T-helper 2 cell treated with Interferon-gamma antibody and Interleukin-4, amounts not matched to agents 100 ng/mL and 5 ng/mL, for 36 hours (primary cell): ENCODE measurements at regions not wholly inside any gene's neighbourhood (a gene's known extent, or its start where the extent isn't known, plus 50 kb on each side); places are given as distances from the start of the nearest gene placed in this dataset.

Experiments
- intact Hi-C: fragments of 100-400 bp; cut with micrococcal nuclease; formaldehyde crosslinking; loops from one replicate; pipeline ENCODE4 v1.15.1; 2023

DNA sequence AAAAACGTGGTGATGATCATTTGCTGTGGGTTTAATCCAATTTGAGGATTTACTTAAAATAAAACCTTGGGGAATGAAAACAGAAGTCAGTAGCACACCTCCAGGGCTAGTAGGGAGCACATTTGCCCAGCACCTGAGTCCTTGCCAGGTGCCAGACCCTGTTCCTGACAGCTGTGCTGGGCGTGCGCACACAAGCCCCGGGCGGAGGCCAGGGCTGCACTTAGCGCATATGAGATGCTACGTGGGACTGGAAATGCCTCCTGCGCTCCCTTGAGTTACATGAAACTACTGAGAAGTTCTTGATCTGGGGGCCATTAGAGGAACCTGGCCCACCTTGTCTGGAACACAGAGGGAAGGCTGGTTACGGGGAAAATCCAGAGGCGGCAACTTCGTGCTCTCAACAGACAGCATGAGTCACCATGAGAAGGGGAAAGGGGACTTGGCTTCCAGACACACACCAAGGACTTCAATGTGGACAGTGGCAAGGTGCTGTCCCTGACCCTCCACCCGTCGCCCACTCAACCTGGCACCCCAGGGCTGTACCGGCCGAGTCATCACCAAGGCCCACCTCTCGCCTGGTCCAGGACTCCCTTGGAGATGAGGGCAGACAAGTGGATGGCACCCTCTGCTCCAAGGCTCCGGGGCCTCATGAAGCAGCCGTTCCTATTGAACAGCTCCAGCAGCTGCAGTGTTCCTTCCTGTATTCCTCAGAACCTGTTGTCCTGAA, 1468.6 kb downstream of the BRD1 start:
- intact Hi-C loops, result no loop called here

DNA sequence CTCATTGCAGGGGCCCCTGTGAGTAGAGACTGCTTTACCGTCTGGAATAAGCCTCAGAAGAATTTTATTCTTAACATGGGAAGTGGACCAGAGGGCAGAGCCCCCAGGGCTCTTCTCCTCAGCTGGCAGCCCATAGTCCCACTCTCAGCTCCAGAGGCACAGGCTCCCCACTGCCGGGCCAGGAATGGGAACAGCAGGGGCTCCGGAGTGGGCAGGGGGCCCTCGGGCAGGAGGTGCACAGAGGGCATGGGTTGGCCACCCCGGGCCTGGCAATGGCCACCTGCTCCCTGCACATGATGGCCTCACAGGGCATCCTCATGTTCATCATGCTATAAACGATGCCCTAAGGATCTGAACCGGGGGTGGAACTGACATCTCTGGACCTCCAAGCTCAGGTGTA, 1469.7 kb downstream of the BRD1 start:
- intact Hi-C loops, result no loop called here

- intact Hi-C loops, result no loop called here
These were observed 1470.5 kb downstream of the BRD1 start for GRCh38 chr22:48357196-48357595.

- intact Hi-C loops, result no loop called here
These were observed 1470.9 kb downstream of the BRD1 start for GRCh38 chr22:48356731-48357130.

- intact Hi-C loops, result no loop called here
These were observed 1473.6 kb downstream of the BRD1 start for GRCh38 chr22:48354096-48354495.

- intact Hi-C loops, result no loop called here
These were observed 1474.3 kb downstream of the BRD1 start for GRCh38 chr22:48353116-48353947.

GRCh38 chr22:48352086-48352911, 1475.4 kb downstream of the BRD1 start:
- intact Hi-C loops, result no loop called here

DNA sequence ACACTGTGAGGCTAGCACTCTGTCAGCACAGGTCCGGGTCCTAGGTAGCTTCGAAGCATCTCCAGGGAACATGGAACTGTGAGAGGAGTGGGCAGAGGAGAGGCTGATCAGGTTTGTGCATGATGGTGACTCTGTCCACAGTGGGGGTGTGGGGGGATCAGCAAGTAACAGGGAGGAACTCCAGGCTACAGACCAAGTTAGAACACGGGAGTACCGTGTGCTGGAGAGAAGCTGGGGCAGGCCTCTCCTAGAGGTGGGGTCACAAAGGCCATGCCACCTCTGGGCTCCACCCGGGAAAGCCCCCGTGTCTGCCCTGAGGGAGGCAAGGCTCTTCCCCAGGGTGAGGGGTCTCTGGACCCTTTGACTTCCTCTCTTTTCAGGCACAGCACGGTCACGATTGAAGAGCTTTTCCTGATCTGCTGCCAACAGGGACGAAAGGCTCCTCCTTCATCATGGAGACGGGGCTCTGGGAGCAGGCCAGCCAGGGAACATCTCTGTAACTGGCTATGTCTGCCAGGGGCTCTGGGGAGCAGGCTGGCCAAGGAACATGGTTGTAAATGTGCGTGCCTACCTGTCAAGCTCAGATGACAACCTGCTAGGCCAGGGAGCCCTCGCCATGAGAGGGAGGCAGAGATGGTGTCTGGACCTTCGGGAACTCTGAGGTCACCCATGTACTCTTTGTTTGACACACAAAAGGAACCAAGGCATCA, 1476.1 kb downstream of the BRD1 start:
- intact Hi-C loops, result no loop called here

DNA sequence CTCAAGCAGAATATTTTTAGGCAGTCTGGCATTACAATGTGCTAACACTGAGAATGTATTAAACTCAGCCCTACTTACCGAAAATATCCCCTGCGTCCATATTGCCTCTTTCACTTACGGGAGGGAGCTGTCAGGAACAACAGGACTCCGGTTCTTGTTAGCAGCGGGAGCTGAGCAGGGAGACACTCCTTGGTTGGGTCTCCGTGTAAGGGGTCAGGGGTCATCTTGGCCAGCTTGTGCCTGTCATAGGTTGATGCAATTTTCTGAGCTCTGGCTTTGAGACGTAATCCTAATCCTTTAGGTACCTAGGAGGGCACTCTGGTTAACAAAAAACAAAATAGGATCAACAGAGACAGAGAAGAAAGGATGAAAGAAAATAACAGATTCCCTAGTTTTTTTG, 1477.2 kb downstream of the BRD1 start:
- intact Hi-C loops, result no loop called here

GRCh38 chr22:48348855-48349254, 1478.8 kb downstream of the BRD1 start:
- intact Hi-C loops, result no loop called here

DNA sequence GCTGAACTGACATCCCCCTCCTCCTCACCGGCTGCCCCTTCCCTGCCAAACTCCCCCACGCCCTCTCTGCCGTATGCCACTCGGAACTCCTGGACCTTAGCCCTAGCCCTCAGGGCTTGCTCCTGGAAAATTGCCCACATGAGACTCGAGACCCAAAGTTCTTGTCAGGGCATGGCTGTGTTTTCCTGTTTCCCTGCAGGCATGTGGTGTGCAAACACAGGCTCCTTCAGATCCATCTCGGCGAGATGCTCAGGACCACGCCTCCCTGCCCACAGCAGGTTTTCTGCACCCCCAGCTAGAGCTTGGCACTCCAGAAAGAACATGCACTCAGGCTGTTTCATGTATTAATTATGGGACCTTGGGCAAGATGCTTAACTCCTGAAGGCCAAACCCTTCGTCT, 1480.4 kb downstream of the BRD1 start:
- intact Hi-C loops, result no loop called here

GRCh38 chr22:48346911-48347310, 1480.8 kb downstream of the BRD1 start:
- intact Hi-C loops, result no loop called here

GRCh38 chr22:48346311-48346710, 1481.4 kb downstream of the BRD1 start:
- intact Hi-C loops, result no loop called here

- intact Hi-C loops, result no loop called here
These were observed 1482.0 kb downstream of the BRD1 start for GRCh38 chr22:48345631-48346030.

DNA sequence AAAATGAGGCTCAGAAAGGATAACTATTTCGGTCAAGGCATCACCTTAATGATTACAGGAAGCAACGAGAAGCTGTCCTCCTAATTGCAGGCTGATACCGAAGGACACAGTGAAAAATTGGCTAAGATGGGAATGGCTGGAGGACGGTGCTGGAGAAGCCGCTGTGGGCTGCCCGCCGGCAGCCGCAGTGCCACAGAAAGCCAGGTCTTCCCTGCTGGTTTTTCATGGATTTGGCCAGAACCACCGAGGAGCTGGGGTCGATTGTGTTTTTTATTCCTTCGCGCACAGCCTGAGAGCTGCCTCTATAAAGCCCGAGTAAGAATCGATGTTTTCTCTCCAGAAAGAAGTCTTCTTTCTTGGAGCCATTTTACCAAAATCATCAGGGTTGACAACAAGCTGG, 1484.2 kb downstream of the BRD1 start:
- intact Hi-C loops, result no loop called here

DNA sequence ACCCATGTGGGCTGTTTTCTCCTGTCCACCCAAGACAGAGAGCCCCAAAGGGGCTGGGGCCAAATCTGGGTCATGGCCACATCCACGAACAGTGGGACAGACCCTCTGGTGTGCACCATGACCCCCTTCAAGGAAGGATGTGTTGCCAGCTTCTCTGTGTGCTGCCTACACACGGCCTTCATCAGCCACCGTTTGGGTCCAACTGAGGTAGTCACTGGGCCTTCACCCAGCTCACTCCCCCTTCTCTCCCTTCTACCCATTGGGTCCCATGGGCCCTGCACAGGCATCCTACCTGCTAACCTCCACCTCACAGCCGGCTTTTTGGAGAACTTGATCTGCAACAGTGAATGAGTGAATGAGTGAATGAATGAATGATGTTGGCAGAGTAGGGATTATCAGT, 1484.9 kb downstream of the BRD1 start:
- intact Hi-C loops, result no loop called here

DNA sequence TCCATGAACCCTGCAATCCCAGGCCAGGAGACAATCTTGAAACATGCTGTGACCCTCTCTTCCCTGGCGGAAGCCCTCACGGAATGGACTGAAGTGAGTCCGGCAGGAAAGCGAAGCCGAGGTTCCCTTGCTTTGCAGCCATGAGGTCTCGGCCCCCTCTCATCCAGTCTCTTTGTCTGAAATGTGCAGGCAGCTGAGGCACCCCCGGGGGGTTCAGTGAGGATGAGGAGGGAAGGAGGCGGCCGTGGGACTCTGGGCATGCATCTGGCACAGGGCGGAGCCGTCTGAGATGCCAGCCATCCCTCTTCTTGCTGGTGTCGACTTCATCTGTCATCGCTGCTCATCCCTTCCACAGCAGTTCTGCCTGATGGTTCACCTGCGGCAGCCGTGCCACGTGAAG, 1485.7 kb downstream of the BRD1 start:
- intact Hi-C loops, result no loop called here

GRCh38 chr22:48340727-48341709, 1486.7 kb downstream of the BRD1 start:
- intact Hi-C loops, result no loop called here

DNA sequence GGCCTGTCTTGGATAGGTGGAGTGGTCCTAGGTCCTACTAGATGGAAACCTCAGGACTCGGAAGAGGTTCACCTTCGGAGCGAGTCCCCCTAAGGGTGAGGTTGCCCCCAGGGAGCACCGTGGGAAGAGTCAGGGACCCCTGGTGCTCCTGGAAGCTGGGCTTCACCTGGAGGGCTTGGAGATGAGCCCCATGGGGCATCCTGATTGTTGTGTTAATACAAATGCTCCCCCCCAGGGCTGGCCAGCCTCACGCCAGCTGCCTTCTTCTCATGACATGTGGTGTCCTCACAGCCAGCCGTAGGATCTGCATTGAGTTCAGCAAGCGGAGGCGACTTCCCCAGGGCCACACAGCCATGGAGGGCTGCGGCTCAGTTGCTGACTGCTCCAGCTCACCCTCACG, 1487.5 kb downstream of the BRD1 start:
- intact Hi-C loops, result no loop called here
